H1 (cell line): ENCODE measurements at regions not wholly inside any gene's neighbourhood (a gene's known extent, or its start where the extent isn't known, plus 50 kb on each side); places are given as distances from the start of the nearest gene placed in this dataset.

ENCODE experiments used
- CTCF ChIA-PET: fragments of 300-600 bp; sonication (Branson Sonifier 250); formaldehyde crosslinking; loops from one replicate; lab custom pipeline; 2021; ENCODE audit not compliant: partially characterized antibody; lab: Charles Lee
- POLR2A ChIA-PET: fragments of 300-600 bp; sonication (Branson Sonifier 250); formaldehyde crosslinking; loops from one replicate; lab custom pipeline; 2021; ENCODE audit warnings: inconsistent platforms; ENCODE audit not compliant: partially characterized antibody; lab: Charles Lee
- DNase-seq, 2 experiments: peaks; one replicate each; pipeline versions ENCODE4 v3.0.0 to v3.0.0-alpha.2; 2010 to 2022; ENCODE audit warnings: low spot score in 2 of 2, low read depth in 1 of 2, mixed read lengths in 1 of 2
- FAIRE-seq: peaks from 2 replicates; lab custom pipeline; 2011; peaks lifted over from hg19 to GRCh38; lab: Jason Lieb, UNC
- H2AFZ ChIP-seq: 2 replicates; pipeline ENCODE4 v1.8.1; 2012; ENCODE audit warnings: low read length, inconsistent platforms
- H2AK5ac ChIP-seq: 2 replicates; pipeline ENCODE4 v1.6.1; 2013; ENCODE audit warnings: low read depth, low read length
- H2BK120ac ChIP-seq: replicated peaks from 2 replicates; pipeline ENCODE3; 2013; ENCODE audit warnings: low read depth, low read length, inconsistent platforms
- H2BK12ac ChIP-seq: 2 replicates; pipeline ENCODE4 v1.6.1; 2013; ENCODE audit warnings: low read depth, low read length
- H2BK15ac ChIP-seq: 2 replicates; pipeline ENCODE4 v1.6.1; 2013; ENCODE audit warnings: low read length
- H2BK20ac ChIP-seq: 2 replicates; pipeline ENCODE4 v1.6.1; 2013; ENCODE audit warnings: low read length
- H2BK5ac ChIP-seq: 2 replicates; pipeline ENCODE4 v1.6.1; 2013; ENCODE audit warnings: low read depth, low read length
- H3K14ac ChIP-seq: 2 replicates; pipeline ENCODE4 v1.6.1; 2013; ENCODE audit warnings: inconsistent platforms; ENCODE audit not compliant: insufficient read length
- H3K18ac ChIP-seq: 2 replicates; pipeline ENCODE4 v1.6.1; 2013; ENCODE audit warnings: low read length; ENCODE audit errors: extremely low read depth
- H3K23ac ChIP-seq: 2 replicates; pipeline ENCODE4 v1.6.1; 2013; ENCODE audit warnings: inconsistent platforms; ENCODE audit not compliant: insufficient read length
- H3K23me2 ChIP-seq: 2 replicates; pipeline ENCODE4 v1.6.1; 2013; ENCODE audit warnings: low read depth, low read length
- H3K27ac ChIP-seq: 2 replicates; pipeline ENCODE4 v1.6.1; 2011; ENCODE audit warnings: low read depth, low read length, inconsistent platforms
- H3K27me3 ChIP-seq, 4 experiments: replicated peaks in 1 of 4; 1 replicate in 1 of 4; 2 replicates in 3 of 4; pipeline versions ENCODE4 v1.6.1 to v1.8.1; 2011 to 2013; ENCODE audit warnings: low read length in 3 of 4, mild to moderate bottlenecking in 3 of 4, inconsistent platforms in 2 of 4, mixed read lengths in 2 of 4, moderate library complexity in 1 of 4; ENCODE audit not compliant: control insufficient read depth in 3 of 4, insufficient read depth in 3 of 4; ENCODE audit errors: extremely low read depth in 1 of 4
- H3K36me3 ChIP-seq, 4 experiments: 2 replicates each; pipeline versions ENCODE4 v1.6.1 to v1.8.1; 2011 to 2013; ENCODE audit warnings: mild to moderate bottlenecking in 4 of 4, low read length in 3 of 4, moderate library complexity in 2 of 4, control low read depth in 1 of 4, inconsistent platforms in 1 of 4; ENCODE audit not compliant: insufficient read depth in 4 of 4, control insufficient read depth in 2 of 4
- H3K4ac ChIP-seq: replicated peaks from 2 replicates; pipeline ENCODE3; 2013; ENCODE audit warnings: low read length, low read depth, mixed read lengths, inconsistent platforms; ENCODE audit not compliant: insufficient read length
- H3K4me1 ChIP-seq, 4 experiments: replicated peaks in 1 of 4; 1 replicate in 1 of 4; 2 replicates in 3 of 4; pipeline versions ENCODE4 v1.6.1 to v1.8.1; 2011 to 2013; ENCODE audit warnings: low read length in 3 of 4, inconsistent platforms in 2 of 4, mixed read lengths in 1 of 4; ENCODE audit not compliant: insufficient read depth in 4 of 4, control insufficient read depth in 3 of 4
- H3K4me2 ChIP-seq, 2 experiments: 2 replicates each; pipeline versions ENCODE4 v1.6.1 to v1.8.1; 2011 to 2013; ENCODE audit warnings: low read depth in 2 of 2, low read length in 2 of 2, control low read depth in 1 of 2, inconsistent platforms in 1 of 2, mild to moderate bottlenecking in 1 of 2; ENCODE audit not compliant: insufficient read depth in 1 of 2
- H3K4me3 ChIP-seq, 4 experiments: fragments of 200-600, 300-600 bp in 1 of 4; sonication (generic), shearing (Covaris generic), sonication (Bioruptor Twin) in 1 of 4; 2 replicates each; pipeline versions ENCODE4 v1.5.1 to v1.8.1; 2011 to 2016; ENCODE audit warnings: low read length in 4 of 4, low read depth in 3 of 4, control low read depth in 2 of 4, inconsistent platforms in 2 of 4, mild to moderate bottlenecking in 2 of 4, mixed read lengths in 1 of 4, moderate library complexity in 1 of 4; ENCODE audit not compliant: insufficient read depth in 2 of 4; ENCODE audit errors: extremely low read depth in 1 of 4
- H3K56ac ChIP-seq: replicated peaks from 2 replicates; pipeline ENCODE3; 2013; ENCODE audit warnings: low read depth, mild to moderate bottlenecking, mixed read lengths, low read length, inconsistent platforms; ENCODE audit not compliant: insufficient read length
- H3K79me1 ChIP-seq: 2 replicates; pipeline ENCODE4 v1.6.1; 2013; ENCODE audit warnings: low read depth, low read length, control low read depth
- H3K79me2 ChIP-seq, 2 experiments: 2 replicates each; pipeline versions ENCODE4 v1.6.1 to v1.8.1; 2012 to 2013; ENCODE audit warnings: low read length in 2 of 2, mild to moderate bottlenecking in 2 of 2, inconsistent platforms in 1 of 2; ENCODE audit not compliant: insufficient read depth in 2 of 2, control insufficient read depth in 1 of 2
- H3K9ac ChIP-seq, 4 experiments: replicated peaks in 1 of 4; 1 replicate in 1 of 4; 2 replicates in 3 of 4; pipeline versions ENCODE4 v1.6.1 to v1.8.1; 2011 to 2013; ENCODE audit warnings: low read depth in 3 of 4, low read length in 3 of 4, control low read depth in 2 of 4, mild to moderate bottlenecking in 2 of 4, moderate library complexity in 2 of 4, inconsistent platforms in 1 of 4; ENCODE audit errors: extremely low read depth in 1 of 4
- H3K9me3 ChIP-seq, 2 experiments: 2 replicates each; pipeline versions ENCODE4 v1.6.1 to v1.8.1; 2012 to 2013; ENCODE audit warnings: mild to moderate bottlenecking in 2 of 2, moderate library complexity in 2 of 2, control low read depth in 1 of 2, inconsistent platforms in 1 of 2, low read depth in 1 of 2, low read length in 1 of 2, mixed read lengths in 1 of 2; ENCODE audit not compliant: insufficient read depth in 2 of 2
- H4K20me1 ChIP-seq, 2 experiments: replicated peaks in 1 of 2; 2 replicates each; pipeline versions ENCODE3 to v1.8.1; 2011 to 2013; ENCODE audit warnings: inconsistent platforms in 2 of 2, low read length in 2 of 2, mild to moderate bottlenecking in 1 of 2; ENCODE audit not compliant: insufficient read depth in 2 of 2, control insufficient read depth in 1 of 2
- H4K5ac ChIP-seq: 2 replicates; pipeline ENCODE4 v1.6.1; 2013; ENCODE audit warnings: low read length, low read depth, mixed read lengths, inconsistent platforms; ENCODE audit not compliant: insufficient read length
- H4K8ac ChIP-seq: 2 replicates; pipeline ENCODE4 v1.8.0; 2013; ENCODE audit warnings: mild to moderate bottlenecking, moderate library complexity, low read length, inconsistent platforms; ENCODE audit not compliant: insufficient read depth; ENCODE audit errors: extremely low read depth
- H4K91ac ChIP-seq: replicated peaks from 2 replicates; pipeline ENCODE3; 2013; ENCODE audit warnings: low read length, mixed read lengths, inconsistent platforms; ENCODE audit not compliant: insufficient read length
- CHD1 ChIP-seq: IDR thresholded peaks from 2 replicates; pipeline ENCODE4 v1.6.1; 2012; ENCODE audit warnings: low read depth, low read length, improper control_type of control experiment
- CHD2 ChIP-seq: IDR thresholded peaks from 2 replicates; pipeline ENCODE4 v1.6.1; 2012; ENCODE audit warnings: low read length, improper control_type of control experiment
- KDM1A ChIP-seq: fragments of 200-600, 300-600 bp; sonication (generic); IDR thresholded peaks from 2 replicates; pipeline ENCODE4 v1.7.1; 2016; ENCODE audit warnings: mild to moderate bottlenecking, low read length, borderline replicate concordance
- KDM5A ChIP-seq: fragments of 200-600 bp; IDR thresholded peaks from 2 replicates; pipeline ENCODE4 v1.7.1; 2012; ENCODE audit warnings: mild to moderate bottlenecking, low read length, inconsistent platforms, mixed read lengths
- RBBP5 ChIP-seq: IDR thresholded peaks from 2 replicates; pipeline ENCODE4 v1.7.1; 2012; ENCODE audit warnings: low read depth, mild to moderate bottlenecking, inconsistent platforms, low read length, moderate library complexity, borderline replicate concordance
- RNF2 ChIP-seq: fragments of 200-900, 300-1000 bp; sonication (generic); IDR thresholded peaks from 2 replicates; pipeline ENCODE4 v1.7.1; 2016; ENCODE audit warnings: borderline replicate concordance, low read depth, mild to moderate bottlenecking, antibody characterized with exemption, low read length; ENCODE audit not compliant: poor library complexity, severe bottlenecking; ENCODE audit errors: missing control alignments
- SP1 ChIP-seq: IDR thresholded peaks from 2 replicates; pipeline ENCODE4 v1.6.1; 2011; ENCODE audit warnings: low read depth, low read length
- WGBS, 2 experiments: shearing (Covaris generic) in 1 of 2; methylation state at CpG; one replicate each; pipeline versions ENCODE4 v1.1.6 to v1.1.7; 2013 to 2015; ENCODE audit warnings: low lambda C conversion rate in 2 of 2, mixed read lengths in 2 of 2, inconsistent platforms in 1 of 2, low coverage in 1 of 2, missing lambda C conversion rate in 1 of 2; ENCODE audit not compliant: insufficient replicate concordance in 2 of 2, insufficient coverage in 1 of 2, insufficient read length in 1 of 2; ENCODE audit errors: extremely low coverage in 1 of 2, missing lambda C conversion rate in 1 of 2; 5-methylcytosine and 5-hydroxymethylcytosine counted together

DNA sequence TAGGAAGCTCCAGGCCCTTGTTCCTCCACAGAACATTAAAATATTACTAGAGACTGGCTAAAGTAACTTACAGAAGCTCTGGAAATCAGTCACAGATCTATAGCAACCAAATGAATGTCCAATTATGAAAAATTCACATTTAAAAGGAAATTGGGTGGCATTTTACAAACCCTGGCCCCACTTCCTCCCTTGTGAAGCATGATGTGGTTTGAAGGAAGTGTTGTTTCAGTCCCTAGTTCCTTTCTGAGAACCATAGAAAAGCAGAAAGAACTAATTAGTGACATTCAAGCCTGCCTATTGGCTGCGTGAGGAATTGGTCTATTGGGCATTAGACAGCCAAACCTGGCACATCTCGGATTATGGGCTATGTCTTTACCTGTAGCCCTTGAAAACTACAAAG is 649.7 kb upstream of the NEGR1 start:
- 86% methylated on average over 2 of the region's 2 CpGs; no CpG with 5 or more reads in 1 of the 2 experiments for WGBS, 2 experiments
- no peak for FAIRE-seq
- no peak overlapping the region for H2BK15ac ChIP-seq
- H3K4ac ChIP-seq = no peak overlapping the region
- no peak overlapping the region for H3K27ac ChIP-seq
- H4K8ac ChIP-seq = no peak overlapping the region
- H3K9me3 ChIP-seq = no peaks in the 10 kb centered on the region
- H3K4me1 ChIP-seq = no peaks in the 10 kb centered on the region
- no peak overlapping the region for H2AK5ac ChIP-seq
- H3K23me2 ChIP-seq = no peaks in the 10 kb centered on the region
- H3K36me3 ChIP-seq = no peaks in the 10 kb centered on the region
- no peak overlapping the region for H2AFZ ChIP-seq
- H3K14ac ChIP-seq = no peak overlapping the region
- no peak overlapping the region for H4K5ac ChIP-seq
- no peak overlapping the region for H3K9ac ChIP-seq
- H3K27me3 ChIP-seq = no peaks in the 10 kb centered on the region
- H4K91ac ChIP-seq = no peak overlapping the region
- ChIA-PET CTCF (no interaction called here), POLR2A (no interaction called here)
- no peak overlapping the region for H3K23ac ChIP-seq
- H4K20me1 ChIP-seq = no peaks in the 10 kb centered on the region
- DNase-seq = no peak
- no peak overlapping the region for H2BK120ac ChIP-seq
- no peak overlapping the region for H3K56ac ChIP-seq
- H3K4me3 ChIP-seq = no peak overlapping the region
- H3K18ac ChIP-seq = no peak overlapping the region
- no peak overlapping the region for H3K4me2 ChIP-seq
- TF ChIP-seq RNF2 (no peak), RBBP5 (no peak), KDM5A (no peak), SP1 (no peak), CHD2 (no peak), KDM1A (no peak), CHD1 (no peak)
- no peak overlapping the region for H2BK5ac ChIP-seq
- H2BK12ac ChIP-seq = no peak overlapping the region
- H3K79me2 ChIP-seq = no peaks in the 10 kb centered on the region
- H2BK20ac ChIP-seq = no peak overlapping the region
- H3K79me1 ChIP-seq = no peaks in the 10 kb centered on the region
